Small intestine (tissue), 7 donors: ENCODE measurements at regions not wholly inside any gene's neighbourhood (a gene's known extent, or its start where the extent isn't known, plus 50 kb on each side); places are given as distances from the start of the nearest gene placed in this dataset.

Source experiments
- DNase-seq, 2 donors: peaks; one replicate each; pipeline versions ENCODE4 v3.0.0 to v3.0.0-alpha.2; 2013
- FAIRE-seq: peaks from 2 replicates; lab custom pipeline; 2012; peaks lifted over from hg19 to GRCh38; lab: Jason Lieb, UNC
- H3K27ac ChIP-seq, 3 donors: one replicate each; pipeline ENCODE4 v1.5.1; 2013; ENCODE audit warnings: low read length in 2 of 3, mild to moderate bottlenecking in 2 of 3, control low read depth in 1 of 3, inconsistent platforms in 1 of 3, low read depth in 1 of 3, moderate library complexity in 1 of 3
- H3K27me3 ChIP-seq, 3 donors: one replicate each; pipeline ENCODE4 v1.6.1; 2013; ENCODE audit warnings: low read length in 3 of 3, inconsistent platforms in 1 of 3; ENCODE audit not compliant: control insufficient read depth in 3 of 3, insufficient read depth in 3 of 3
- H3K36me3 ChIP-seq, 3 donors: one replicate each; pipeline ENCODE4 v1.6.1; 2013; ENCODE audit warnings: low read length in 3 of 3, inconsistent platforms in 1 of 3, low read depth in 1 of 3, mild to moderate bottlenecking in 1 of 3, moderate library complexity in 1 of 3; ENCODE audit not compliant: control insufficient read depth in 3 of 3, insufficient read depth in 2 of 3
- H3K4me1 ChIP-seq, 3 donors: one replicate each; pipeline ENCODE4 v1.6.1; 2013; ENCODE audit warnings: low read length in 2 of 3, inconsistent platforms in 1 of 3, low read depth in 1 of 3, mild to moderate bottlenecking in 1 of 3, moderate library complexity in 1 of 3; ENCODE audit not compliant: control insufficient read depth in 3 of 3, insufficient read depth in 2 of 3
- H3K4me3 ChIP-seq, 3 donors: one replicate each; pipeline ENCODE4 v1.5.1; 2013; ENCODE audit warnings: low read length in 3 of 3, control low read depth in 1 of 3, inconsistent platforms in 1 of 3, low read depth in 1 of 3, mild to moderate bottlenecking in 1 of 3, moderate library complexity in 1 of 3
- H3K9me3 ChIP-seq, 2 donors: one replicate each; pipeline ENCODE4 v1.6.1; 2013; ENCODE audit warnings: low read depth in 1 of 2, low read length in 1 of 2; ENCODE audit not compliant: control insufficient read depth in 2 of 2, insufficient read depth in 1 of 2
- WGBS, 3 donors: extraction: QIAGEN DNeasy Blood & Tissue Kit; methylation state at CpG; one replicate each; pipeline ENCODE4 v1.1.7; 2013; 5-methylcytosine and 5-hydroxymethylcytosine counted together
- donor health status: healthy with polysubstance abuse.
- donor health status: control.
- donor health status: control.
- donor health status: Bipolar disorder and iron deficiency.
- donor health status: healthy.

- DNase-seq, result peak in 1 of 2 donors; percentile 50
- 37 to 53% (median 37%) methylated on average over 4 of the region's 4 CpGs for WGBS, 3 donors
- no peak for FAIRE-seq
- H3K27ac ChIP-seq, result peak overlapping the region in 1 of 3 donors; percentile 45
- H3K9me3 ChIP-seq, result peaks cover 0 to 4% of the 10 kb centered on the region in 2 donors
- H3K4me1 ChIP-seq, result peaks cover 0 to 29% (median 0%) of the 10 kb centered on the region in 3 donors
- H3K36me3 ChIP-seq, result no peaks in the 10 kb centered on the region
- H3K4me3 ChIP-seq, result no peak overlapping the region
- peaks cover 0 to 2% (median 0%) of the 10 kb centered on the region in 3 donors for H3K27me3 ChIP-seq
Measured at GRCh38 chr1:29460041-29460610, 223.8 kb downstream of the PTPRU start.

- H3K4me3 ChIP-seq, result no peak overlapping the region
- 53 to 65% (median 54%) methylated on average over 6 of the region's 6 CpGs for WGBS, 3 donors
- DNase-seq, result peak in 1 of 2 donors; percentile 46
- no peaks in the 10 kb centered on the region for H3K9me3 ChIP-seq
- peaks cover 0 to 2% (median 0%) of the 10 kb centered on the region in 3 donors for H3K27me3 ChIP-seq
- H3K36me3 ChIP-seq, result no peaks in the 10 kb centered on the region
- no peak overlapping the region for H3K27ac ChIP-seq
- no peak for FAIRE-seq
- peaks cover 0 to 29% (median 0%) of the 10 kb centered on the region in 3 donors for H3K4me1 ChIP-seq
Measured at GRCh38 chr1:29459620-29459945, 223.3 kb downstream of the PTPRU start.

GRCh38 chr1:29458737-29459619 is 222.7 kb downstream of the PTPRU start:
- no peaks in the 10 kb centered on the region for H3K9me3 ChIP-seq
- H3K36me3 ChIP-seq, result no peaks in the 10 kb centered on the region
- peaks cover 0 to 2% (median 0%) of the 10 kb centered on the region in 3 donors for H3K27me3 ChIP-seq
- DNase-seq (no peak), FAIRE-seq (no peak)
- H3K4me1 ChIP-seq, result peaks cover 0 to 29% (median 0%) of the 10 kb centered on the region in 3 donors
- no peak overlapping the region for H3K4me3 ChIP-seq
- WGBS, 3 donors, result 63 to 70% (median 64%) methylated on average over 8 of the region's 8 CpGs
- no peak overlapping the region for H3K27ac ChIP-seq

- WGBS, 3 donors, result 66 to 69% (median 68%) methylated on average over 8 of the region's 8 CpGs
- Histone ChIP-seq H3K27me3 (peaks cover 0 to 2% (median 0%) of the 10 kb centered on the region in 3 donors), H3K36me3 (no peaks in the 10 kb centered on the region), H3K9me3 (no peaks in the 10 kb centered on the region), H3K4me1 (peaks cover 0 to 29% (median 0%) of the 10 kb centered on the region in 3 donors), H3K27ac (no peak overlapping the region), H3K4me3 (no peak overlapping the region)
- DNase-seq (no peak), FAIRE-seq (no peak)
Measured at GRCh38 chr1:29457496-29458368, 221.4 kb downstream of the PTPRU start.

- H3K36me3 ChIP-seq, result no peaks in the 10 kb centered on the region
- no peak for DNase-seq
- no peak for FAIRE-seq
- H3K27ac ChIP-seq, result no peak overlapping the region
- H3K27me3 ChIP-seq, result peaks cover 0 to 2% (median 0%) of the 10 kb centered on the region in 3 donors
- no peaks in the 10 kb centered on the region for H3K9me3 ChIP-seq
- WGBS, 3 donors, result 62 to 74% (median 66%) methylated on average over 4 of the region's 4 CpGs
- H3K4me1 ChIP-seq, result peaks cover 0 to 29% (median 0%) of the 10 kb centered on the region in 3 donors
- no peak overlapping the region for H3K4me3 ChIP-seq
Measured at GRCh38 chr1:29456685-29457435, 220.5 kb downstream of the PTPRU start.

- DNase-seq, result no peak
- FAIRE-seq, result no peak
- Histone ChIP-seq H3K36me3 (no peaks in the 10 kb centered on the region), H3K4me3 (no peak overlapping the region), H3K27ac (no peak overlapping the region), H3K9me3 (no peaks in the 10 kb centered on the region), H3K4me1 (peaks cover 0 to 23% (median 0%) of the 10 kb centered on the region in 3 donors), H3K27me3 (peaks cover 0 to 2% (median 0%) of the 10 kb centered on the region in 3 donors)
- WGBS, 3 donors, result 68 to 73% (median 70%) methylated on average over 5 of the region's 5 CpGs
Measured at GRCh38 chr1:29455781-29456180, 219.5 kb downstream of the PTPRU start.

GRCh38 chr1:29454616-29455380 is 218.5 kb downstream of the PTPRU start:
- H3K27me3 ChIP-seq, result peaks cover 0 to 2% (median 0%) of the 10 kb centered on the region in 3 donors
- no peak overlapping the region for H3K27ac ChIP-seq
- no peaks in the 10 kb centered on the region for H3K9me3 ChIP-seq
- no peak overlapping the region for H3K4me3 ChIP-seq
- FAIRE-seq, result no peak
- 63 to 80% (median 72%) methylated on average over 12 to 13 of the region's 13 CpGs for WGBS, 3 donors
- H3K4me1 ChIP-seq, result peaks cover 0 to 14% (median 0%) of the 10 kb centered on the region in 3 donors
- H3K36me3 ChIP-seq, result no peaks in the 10 kb centered on the region
- DNase-seq, result no peak
